ENCODE measurements at regions not wholly inside any gene's neighbourhood (a gene's known extent, or its start where the extent isn't known, plus 50 kb on each side); places are given as distances from the start of the nearest gene placed in this dataset.
"Not testable (repeated sequence)": the region's sequence is repeated elsewhere in the genome, so short reads cannot be mapped to it uniquely, and the experiment has no call there.

GRCh38 chr3:14252321-14253021, 73.9 kb downstream of the LSM3 start:
- DNase-seq (ENCODE audit: low read depth in 2 of 2) = no peak

- DNase-seq (ENCODE audit: low read depth in 2 of 2) = no peak
These were observed 74.5 kb downstream of the LSM3 start for GRCh38 chr3:14253022-14253706.

GRCh38 chr3:14253707-14254382, 75.2 kb downstream of the LSM3 start:
- no peak for DNase-seq (ENCODE audit: low read depth in 2 of 2)

- DNase-seq (ENCODE audit: low read depth in 2 of 2) = no peak
These were observed 76.4 kb downstream of the LSM3 start for GRCh38 chr3:14254812-14255702.

GRCh38 chr3:14256046-14256445, 77.4 kb downstream of the LSM3 start:
- no peak for DNase-seq (ENCODE audit: low read depth in 2 of 2)

- DNase-seq (ENCODE audit: low read depth in 2 of 2) = no peak
These were observed 78.1 kb downstream of the LSM3 start for GRCh38 chr3:14256561-14257342.

- no peak for DNase-seq (ENCODE audit: low read depth in 2 of 2)
These were observed 80.6 kb downstream of the LSM3 start for GRCh38 chr3:14258906-14259904.

GRCh38 chr3:14260463-14260862, 81.8 kb downstream of the LSM3 start:
- no peak for DNase-seq (ENCODE audit: low read depth in 2 of 2)

- peak in 1 of 2 experiments; percentile 25 for DNase-seq (ENCODE audit: low read depth in 2 of 2)
These were observed 82.6 kb downstream of the LSM3 start for GRCh38 chr3:14261229-14261628.

GRCh38 chr3:14262212-14262611, 83.6 kb downstream of the LSM3 start:
- no peak for DNase-seq (ENCODE audit: low read depth in 2 of 2)

GRCh38 chr3:14262867-14263266, 84.2 kb downstream of the LSM3 start:
- DNase-seq (ENCODE audit: low read depth in 2 of 2) = no peak

- no peak for DNase-seq (ENCODE audit: low read depth in 2 of 2)
These were observed 84.8 kb downstream of the LSM3 start for GRCh38 chr3:14263317-14264005.

- no peak for DNase-seq (ENCODE audit: low read depth in 2 of 2)
These were observed 86.8 kb downstream of the LSM3 start for GRCh38 chr3:14265246-14265962.

- DNase-seq (ENCODE audit: low read depth in 2 of 2) = peak; percentile 68 to 74
These were observed 87.7 kb downstream of the LSM3 start for GRCh38 chr3:14266361-14266760.

GRCh38 chr3:14267976-14268375, 89.4 kb downstream of the LSM3 start:
- DNase-seq (ENCODE audit: low read depth in 2 of 2) = no peak

GRCh38 chr3:14268897-14269296, 90.3 kb downstream of the LSM3 start:
- no peak for DNase-seq (ENCODE audit: low read depth in 2 of 2)

- DNase-seq (ENCODE audit: low read depth in 2 of 2) = not testable (repeated sequence)
These were observed 93.7 kb downstream of the LSM3 start for GRCh38 chr3:14272041-14272958.

Data from fibroblast of skin of left biceps (primary cell).